ENCODE measurements at regions not wholly inside any gene's neighbourhood (a gene's known extent, or its start where the extent isn't known, plus 50 kb on each side); places are given as distances from the start of the nearest gene placed in this dataset.

DNA sequence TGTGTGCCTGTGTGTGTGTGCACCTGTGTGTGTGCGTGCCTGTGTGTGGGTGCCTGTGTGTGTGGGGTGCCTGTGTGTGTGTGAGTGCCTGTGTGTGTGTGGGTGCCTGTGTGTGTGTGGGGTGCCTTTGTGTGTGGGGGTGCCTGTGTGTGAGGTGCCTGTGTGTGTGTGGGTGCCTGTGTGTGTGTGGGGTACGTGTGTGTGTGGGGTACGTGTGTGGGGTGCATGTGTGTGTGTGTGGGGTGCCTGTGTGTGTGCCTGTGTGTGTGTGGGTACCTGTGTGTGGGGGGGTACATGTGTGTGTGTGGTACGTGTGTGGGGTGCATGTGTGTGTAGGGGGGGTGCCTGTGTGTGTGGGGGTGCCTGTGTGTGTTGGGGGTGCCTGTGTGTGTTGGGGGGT lies 73.4 kb upstream of the HGFAC start:
- TF ChIP-seq CTCF (conservative IDR thresholded peaks at IDR 0.05; ENCODE audit: low read depth, low read length), result no peak
- DNase-seq (ENCODE audit: low read depth), result no peak
- no peak overlapping the region for H3K4me3 ChIP-seq (ENCODE audit: low read depth, low read length)

- no peak for TF ChIP-seq CTCF (conservative IDR thresholded peaks at IDR 0.05; ENCODE audit: low read depth, low read length)
- no peak for DNase-seq (ENCODE audit: low read depth)
- no peak overlapping the region for H3K4me3 ChIP-seq (ENCODE audit: low read depth, low read length)
Measured at GRCh38 chr4:3368841-3369760, 72.7 kb upstream of the HGFAC start.

DNA sequence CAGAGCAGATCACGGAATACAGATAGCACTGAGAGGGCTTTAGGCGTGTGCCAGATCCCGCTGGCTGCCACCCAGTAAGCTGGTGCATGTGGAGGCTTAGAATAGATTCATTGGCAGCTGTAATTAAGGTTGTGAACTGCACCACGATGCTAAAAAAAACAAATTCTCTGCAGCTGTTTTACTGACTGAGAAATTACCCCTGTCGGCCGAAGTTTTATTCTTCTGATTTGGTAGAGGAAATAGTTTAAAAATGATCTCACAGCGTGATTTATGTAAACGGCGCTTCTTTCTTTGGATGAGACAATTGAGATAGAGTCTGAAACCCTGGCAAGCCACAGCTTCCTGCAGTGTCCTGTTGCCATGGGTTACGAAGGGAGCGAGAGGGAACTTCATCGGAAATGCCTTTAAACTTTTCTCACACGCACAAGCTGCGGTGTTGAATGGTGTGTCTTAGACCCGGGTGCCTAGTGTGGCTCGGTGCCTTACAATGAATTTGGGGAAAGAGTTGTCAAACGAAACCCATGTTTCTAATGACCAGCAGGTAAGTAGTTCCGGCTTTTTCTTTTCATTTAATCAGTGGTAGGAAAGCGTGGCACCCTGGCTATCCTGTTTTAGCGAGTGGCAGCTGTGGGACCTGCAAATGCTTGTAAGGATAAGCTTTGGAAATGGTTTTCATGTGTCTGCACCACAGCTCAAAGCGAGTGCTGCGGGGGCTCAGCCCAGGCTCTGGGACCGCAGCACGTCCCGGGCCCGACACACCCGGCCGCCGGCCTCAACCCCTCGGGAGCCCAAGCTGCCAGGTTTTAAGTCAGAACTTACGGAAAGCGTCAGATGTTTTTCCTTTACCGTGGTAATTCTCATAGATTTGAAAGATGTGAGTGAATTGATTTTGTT lies 71.7 kb upstream of the HGFAC start:
- no peak for TF ChIP-seq CTCF (conservative IDR thresholded peaks at IDR 0.05; ENCODE audit: low read depth, low read length)
- no peak for DNase-seq (ENCODE audit: low read depth)
- H3K4me3 ChIP-seq (ENCODE audit: low read depth, low read length), result no peak overlapping the region

GRCh38 chr4:3371033-3372001 lies 70.5 kb upstream of the HGFAC start:
- peak overlapping the region; percentile 15 for H3K4me3 ChIP-seq (ENCODE audit: low read depth, low read length)
- no peak for TF ChIP-seq CTCF (conservative IDR thresholded peaks at IDR 0.05; ENCODE audit: low read depth, low read length)
- DNase-seq (ENCODE audit: low read depth), result no peak

DNA sequence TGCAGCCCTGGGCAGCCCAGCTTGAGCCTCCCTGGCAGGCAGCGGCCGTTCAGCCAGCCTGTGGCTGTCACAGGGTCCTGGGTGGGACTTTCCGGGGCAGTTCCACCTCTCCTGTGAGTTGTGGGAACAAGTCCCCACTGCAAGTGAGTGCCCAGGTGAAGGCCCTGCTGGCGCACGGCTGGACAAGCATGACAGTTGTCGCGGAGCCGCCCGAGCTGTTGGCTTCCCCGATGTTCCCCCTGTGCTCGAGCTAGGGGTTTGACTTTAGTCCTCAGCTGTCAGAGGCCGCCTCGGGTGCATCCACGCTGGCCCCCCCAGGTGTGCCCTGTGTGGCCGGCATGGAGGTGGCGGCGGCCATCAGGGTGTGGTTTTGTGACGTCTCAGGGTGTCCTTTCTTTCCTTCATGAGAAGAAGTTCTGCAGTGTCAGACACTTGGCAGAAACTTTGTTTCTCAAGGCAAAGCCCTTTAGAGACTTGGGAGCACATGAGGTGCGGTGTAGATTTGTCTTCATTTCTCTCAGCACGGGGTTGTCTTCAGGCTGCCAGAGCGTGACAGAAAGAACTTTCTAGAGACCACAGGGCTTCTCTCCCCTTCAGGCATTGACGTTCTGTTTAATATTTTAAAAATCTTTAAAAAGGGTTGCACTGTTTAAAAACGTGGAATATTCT lies 69.4 kb upstream of the HGFAC start:
- DNase-seq (ENCODE audit: low read depth), result no peak
- TF ChIP-seq CTCF (conservative IDR thresholded peaks at IDR 0.05; ENCODE audit: low read depth, low read length), result no peak
- H3K4me3 ChIP-seq (ENCODE audit: low read depth, low read length), result no peak overlapping the region
